Stimulated activated CD8-positive, alpha-beta memory T cell treated with anti-CD3 and anti-CD28 coated beads, Interleukin-15, amount 100 ng/mL, for 48 hours (primary cell): ENCODE measurements at regions not wholly inside any gene's neighbourhood (a gene's known extent, or its start where the extent isn't known, plus 50 kb on each side); places are given as distances from the start of the nearest gene placed in this dataset.

Experiments used
- DNase-seq, 2 donors: peaks; one replicate each; pipeline ENCODE4 v3.0.0-alpha.2; 2020; ENCODE audit warnings: low read depth in 2 of 2

- DNase-seq = no peak
Measured at GRCh38 chr9:71183251-71183650, 61.8 kb upstream of the TRPM3 start.

- DNase-seq = no peak
Measured at GRCh38 chr9:71179183-71179582, 57.8 kb upstream of the TRPM3 start.

- DNase-seq = no peak
Measured at GRCh38 chr9:71177901-71178300, 56.5 kb upstream of the TRPM3 start.

GRCh38 chr9:71171517-71171916 is 50.1 kb upstream of the TRPM3 start:
- DNase-seq = no peak
